A673 (cell line): ENCODE measurements at regions not wholly inside any gene's neighbourhood (a gene's known extent, or its start where the extent isn't known, plus 50 kb on each side); places are given as distances from the start of the nearest gene placed in this dataset.

Source experiments
- CTCF ChIP-seq: fragments of 300-800, 200-600 bp; sonication (generic); conservative IDR thresholded peaks from 2 replicates; pipeline ENCODE4 v1.5.1; 2017; ENCODE audit warnings: low read depth, mild to moderate bottlenecking, antibody characterized with exemption, low read length, moderate library complexity, mixed read lengths
- EZH2 ChIP-seq: fragments of 200-600 bp; sonication (generic); IDR thresholded peaks from 2 replicates; pipeline ENCODE4 v1.6.1; 2017; ENCODE audit warnings: borderline replicate concordance, low read depth, mild to moderate bottlenecking, mixed read lengths, antibody characterized with exemption, low read length; ENCODE audit not compliant: poor library complexity, severe bottlenecking

- TF ChIP-seq CTCF (no peak), EZH2 (no peak)
Observed at GRCh38 chr4:10343656-10344055, 113.6 kb downstream of the ZNF518B start.
